HEK293 (cell line): ENCODE measurements at regions not wholly inside any gene's neighbourhood (a gene's known extent, or its start where the extent isn't known, plus 50 kb on each side); places are given as distances from the start of the nearest gene placed in this dataset.
A peak's percentile ranks its signal among the peaks of the same experiment; 100 is the strongest.

Source experiments
- CTCF ChIA-PET: fragments of 350-600 bp; formaldehyde crosslinking; extraction: SDS; loops from one replicate; lab custom pipeline; 2021; ENCODE audit warnings: antibody characterized with exemption; lab: Yijun Ruan, JAX
- POLR2A ChIA-PET: fragments of 300-600 bp; formaldehyde crosslinking; extraction: SDS; loops from one replicate; lab custom pipeline; 2020; ENCODE audit warnings: antibody characterized with exemption, inconsistent platforms; lab: Yijun Ruan, JAX
- H3K27ac ChIP-seq: fragments of 200-500 bp; sonication (Bioruptor generic); 2 replicates; pipeline ENCODE4 v1.5.1; 2014; ENCODE audit warnings: low read depth, low read length, control low read depth, inconsistent platforms; ENCODE audit errors: extremely low read depth
- H3K36me3 ChIP-seq, 2 experiments: fragments of 200-500 bp in 1 of 2; sonication (Bioruptor generic) in 1 of 2; 1 replicate in 1 of 2; 2 replicates in 1 of 2; pipeline ENCODE4 v1.5.1; 2014 to 2017; ENCODE audit warnings: inconsistent platforms in 2 of 2, low read length in 2 of 2; ENCODE audit not compliant: control insufficient read depth in 2 of 2, insufficient read depth in 1 of 2
- H3K4me1 ChIP-seq: fragments of 200-500 bp; sonication (Bioruptor generic); 2 replicates; pipeline ENCODE4 v1.5.1; 2014; ENCODE audit warnings: mild to moderate bottlenecking, low read length, inconsistent platforms; ENCODE audit not compliant: control insufficient read depth, insufficient read depth
- H3K4me3 ChIP-seq: 2 replicates; pipeline ENCODE4 v1.5.1; 2011; ENCODE audit warnings: low read depth, mild to moderate bottlenecking, control low read depth, low read length, moderate library complexity
- H3K9me3 ChIP-seq: fragments of 200-500 bp; sonication (Bioruptor generic); 2 replicates; pipeline ENCODE4 v1.5.1; 2014; ENCODE audit warnings: low read depth, low read length, inconsistent platforms; ENCODE audit not compliant: control insufficient read depth, insufficient read depth
- IKZF3 ChIP-seq: fragments of 450-650 bp; IDR thresholded peaks from 2 replicates; pipeline ENCODE4 v1.5.0; 2018; ENCODE audit warnings: missing biosample characterization, mild to moderate bottlenecking, missing genetic modification characterization, moderate library complexity
- PRDM10 ChIP-seq: fragments of 450-650 bp; formaldehyde crosslinking; IDR thresholded peaks from 2 replicates; pipeline ENCODE4 v1.5.1; 2016; ENCODE audit warnings: missing biosample characterization, missing genetic modification characterization
- REPIN1 ChIP-seq: fragments of 450-650 bp; formaldehyde crosslinking; IDR thresholded peaks from 2 replicates; pipeline ENCODE4 v1.5.1; 2017; ENCODE audit warnings: missing biosample characterization, missing genetic modification characterization, low read depth
- SP2 ChIP-seq: fragments of 450-650 bp; formaldehyde crosslinking; IDR thresholded peaks from 2 replicates; pipeline ENCODE4 v1.5.1; 2016; ENCODE audit warnings: missing biosample characterization, missing genetic modification characterization
- WT1 ChIP-seq: fragments of 450-650 bp; formaldehyde crosslinking; IDR thresholded peaks from 2 replicates; pipeline ENCODE4 v1.5.1; 2016; ENCODE audit warnings: missing biosample characterization, missing genetic modification characterization
- ZBTB48 ChIP-seq: fragments of 450-650 bp; formaldehyde crosslinking; IDR thresholded peaks from 2 replicates; pipeline ENCODE4 v1.5.1; 2016; ENCODE audit warnings: missing biosample characterization, missing genetic modification characterization
- ZBTB8A ChIP-seq: fragments of 450-650 bp; formaldehyde crosslinking; IDR thresholded peaks from 2 replicates; pipeline ENCODE4 v1.5.1; 2016; ENCODE audit warnings: missing biosample characterization, missing genetic modification characterization
- ZEB2 ChIP-seq: fragments of 450-650 bp; formaldehyde crosslinking; IDR thresholded peaks from 2 replicates; pipeline ENCODE4 v1.5.1; 2016; ENCODE audit warnings: missing biosample characterization, missing genetic modification characterization
- ZFHX2 ChIP-seq: fragments of 450-650 bp; formaldehyde crosslinking; conservative IDR thresholded peaks from 2 replicates; pipeline ENCODE4 v1.5.1; 2016; ENCODE audit warnings: missing biosample characterization, missing genetic modification characterization
- ZNF114 ChIP-seq: fragments of 450-650 bp; formaldehyde crosslinking; IDR thresholded peaks from 2 replicates; pipeline ENCODE4 v1.5.0; 2017; ENCODE audit warnings: missing biosample characterization, missing genetic modification characterization
- ZNF398 ChIP-seq: fragments of 450-650 bp; formaldehyde crosslinking; IDR thresholded peaks from 2 replicates; pipeline ENCODE4 v1.5.1; 2017; ENCODE audit warnings: missing biosample characterization, missing genetic modification characterization
- ZNF433 ChIP-seq: fragments of 450-650 bp; formaldehyde crosslinking; IDR thresholded peaks from 2 replicates; pipeline ENCODE4 v1.5.1; 2016; ENCODE audit warnings: missing biosample characterization, missing genetic modification characterization, low read depth
- ZNF561 ChIP-seq: fragments of 450-650 bp; IDR thresholded peaks from 2 replicates; pipeline ENCODE4 v1.5.1; 2018; ENCODE audit warnings: missing biosample characterization, missing genetic modification characterization, borderline replicate concordance
- ZNF596 ChIP-seq: fragments of 450-650 bp; IDR thresholded peaks from 2 replicates; pipeline ENCODE4 v1.5.0; 2018; ENCODE audit warnings: missing biosample characterization, mild to moderate bottlenecking, missing genetic modification characterization, moderate library complexity
- ZNF624 ChIP-seq: fragments of 450-650 bp; formaldehyde crosslinking; IDR thresholded peaks from 2 replicates; pipeline ENCODE4 v1.5.1; 2017; ENCODE audit warnings: missing biosample characterization, missing genetic modification characterization
- ZNF664 ChIP-seq: fragments of 450-650 bp; formaldehyde crosslinking; IDR thresholded peaks from 2 replicates; pipeline ENCODE4 v1.5.1; 2016; ENCODE audit warnings: missing biosample characterization, missing genetic modification characterization
- ZNF677 ChIP-seq: fragments of 450-650 bp; IDR thresholded peaks from 2 replicates; pipeline ENCODE4 v1.5.0; 2018; ENCODE audit warnings: missing biosample characterization, mild to moderate bottlenecking, missing genetic modification characterization, moderate library complexity
- ZSCAN30 ChIP-seq: fragments of 450-650 bp; IDR thresholded peaks from 2 replicates; pipeline ENCODE4 v1.5.1; 2018; ENCODE audit warnings: missing biosample characterization, mild to moderate bottlenecking, missing genetic modification characterization, moderate library complexity
- TF ChIP-seq, protein P1 (sequence below): fragments of 450-650 bp; formaldehyde crosslinking; IDR thresholded peaks from 2 replicates; pipeline ENCODE4 v1.5.1; 2016; ENCODE audit warnings: missing biosample characterization, missing genetic modification characterization
- TF ChIP-seq, protein P2 (sequence below): fragments of 450-650 bp; formaldehyde crosslinking; IDR thresholded peaks from 2 replicates; pipeline ENCODE4 v1.5.1; 2017; ENCODE audit warnings: missing biosample characterization, missing genetic modification characterization
- TF ChIP-seq, protein P3 (sequence below): fragments of 450-650 bp; formaldehyde crosslinking; optimal IDR thresholded peaks from 2 replicates; pipeline ENCODE3; 2016; ENCODE audit warnings: missing biosample characterization, mild to moderate bottlenecking, missing genetic modification characterization
- TF ChIP-seq, protein P4 (sequence below): fragments of 450-650 bp; IDR thresholded peaks from 2 replicates; pipeline ENCODE4 v1.5.1; 2018; ENCODE audit warnings: missing biosample characterization, missing genetic modification characterization

DNA sequence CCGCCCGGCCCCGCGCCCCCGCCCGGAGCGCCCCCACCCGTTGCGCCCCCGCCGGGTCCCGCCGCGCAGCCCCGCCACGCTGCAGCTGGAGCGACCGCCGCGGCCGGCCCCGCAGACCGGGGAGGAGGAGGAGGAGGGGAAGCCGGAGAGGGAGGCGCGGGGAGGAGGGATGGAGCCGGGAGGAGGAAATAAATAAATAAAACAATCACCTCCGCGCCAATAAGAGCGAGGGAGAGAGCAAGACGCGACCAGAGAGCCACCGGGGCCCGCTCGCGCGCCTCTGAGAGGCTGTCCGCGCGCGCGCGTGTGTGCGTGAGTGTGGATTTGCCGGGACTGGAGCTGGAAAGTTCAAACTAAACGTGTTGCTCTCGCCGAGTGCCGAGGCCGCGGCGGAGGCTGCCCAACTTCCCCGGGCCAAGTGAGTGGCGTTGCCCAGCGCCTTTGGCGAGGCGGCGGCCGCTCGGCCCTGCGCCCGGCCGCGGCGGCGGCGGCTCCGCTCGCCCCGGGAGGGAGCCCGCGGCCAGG is 2184.4 kb upstream of the TENM3 start:
- CTCF ChIA-PET = no interaction called here
- Histone ChIP-seq H3K9me3 (no peaks in the 10 kb centered on the region), H3K4me1 (peaks cover 12% of the 10 kb centered on the region), H3K27ac (peak overlapping the region; percentile 83; the same call in 1 of the 2 replicates), H3K36me3 (no peaks in the 10 kb centered on the region), H3K4me3 (peak overlapping the region; percentile 76)
- POLR2A ChIA-PET = no interaction called here
- TF ChIP-seq ZNF596 (tag by site-specific recombination) (peak; percentile 91), ZNF664 (tag by site-specific recombination) (no peak), ZNF114 (tag by site-specific recombination) (no peak), ZSCAN30 (tag by site-specific recombination) (peak; percentile 37; the same call in 1 of the 2 replicates), ZNF624 (tag by site-specific recombination) (no peak), ZBTB48 (tag by site-specific recombination) (no peak), ZNF677 (no peak), WT1 (0 out of 2 replicates have a peak, but pooled peaks have one; percentile 12), ZFHX2 (tag by site-specific recombination) (no peak), ZNF561 (tag by site-specific recombination) (0 out of 2 replicates have a peak, but pooled peaks have one; percentile 16), SP2 (tag by site-specific recombination) (peak; percentile 43), ZNF433 (tag by site-specific recombination) (no peak), ZNF398 (tag by site-specific recombination) (peak; percentile 53; the same call in 1 of the 2 replicates), IKZF3 (tag by site-specific recombination) (no peak), ZBTB8A (tag by site-specific recombination) (peak; percentile 31; the same call in 1 of the 2 replicates), PRDM10 (tag by site-specific recombination) (peak; percentile 27; the same call in 1 of the 2 replicates), REPIN1 (tag by site-specific recombination) (no peak), ZEB2 (0 out of 2 replicates have a peak, but pooled peaks have one; percentile 17)
- TF ChIP-seq, protein P1, sequence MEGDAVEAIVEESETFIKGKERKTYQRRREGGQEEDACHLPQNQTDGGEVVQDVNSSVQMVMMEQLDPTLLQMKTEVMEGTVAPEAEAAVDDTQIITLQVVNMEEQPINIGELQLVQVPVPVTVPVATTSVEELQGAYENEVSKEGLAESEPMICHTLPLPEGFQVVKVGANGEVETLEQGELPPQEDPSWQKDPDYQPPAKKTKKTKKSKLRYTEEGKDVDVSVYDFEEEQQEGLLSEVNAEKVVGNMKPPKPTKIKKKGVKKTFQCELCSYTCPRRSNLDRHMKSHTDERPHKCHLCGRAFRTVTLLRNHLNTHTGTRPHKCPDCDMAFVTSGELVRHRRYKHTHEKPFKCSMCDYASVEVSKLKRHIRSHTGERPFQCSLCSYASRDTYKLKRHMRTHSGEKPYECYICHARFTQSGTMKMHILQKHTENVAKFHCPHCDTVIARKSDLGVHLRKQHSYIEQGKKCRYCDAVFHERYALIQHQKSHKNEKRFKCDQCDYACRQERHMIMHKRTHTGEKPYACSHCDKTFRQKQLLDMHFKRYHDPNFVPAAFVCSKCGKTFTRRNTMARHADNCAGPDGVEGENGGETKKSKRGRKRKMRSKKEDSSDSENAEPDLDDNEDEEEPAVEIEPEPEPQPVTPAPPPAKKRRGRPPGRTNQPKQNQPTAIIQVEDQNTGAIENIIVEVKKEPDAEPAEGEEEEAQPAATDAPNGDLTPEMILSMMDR (tag by site-specific recombination) = peak; percentile 5; the same call in 1 of the 2 replicates
- TF ChIP-seq, protein P2, sequence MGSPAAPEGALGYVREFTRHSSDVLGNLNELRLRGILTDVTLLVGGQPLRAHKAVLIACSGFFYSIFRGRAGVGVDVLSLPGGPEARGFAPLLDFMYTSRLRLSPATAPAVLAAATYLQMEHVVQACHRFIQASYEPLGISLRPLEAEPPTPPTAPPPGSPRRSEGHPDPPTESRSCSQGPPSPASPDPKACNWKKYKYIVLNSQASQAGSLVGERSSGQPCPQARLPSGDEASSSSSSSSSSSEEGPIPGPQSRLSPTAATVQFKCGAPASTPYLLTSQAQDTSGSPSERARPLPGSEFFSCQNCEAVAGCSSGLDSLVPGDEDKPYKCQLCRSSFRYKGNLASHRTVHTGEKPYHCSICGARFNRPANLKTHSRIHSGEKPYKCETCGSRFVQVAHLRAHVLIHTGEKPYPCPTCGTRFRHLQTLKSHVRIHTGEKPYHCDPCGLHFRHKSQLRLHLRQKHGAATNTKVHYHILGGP (tag by site-specific recombination) = no peak
- TF ChIP-seq, protein P3, sequence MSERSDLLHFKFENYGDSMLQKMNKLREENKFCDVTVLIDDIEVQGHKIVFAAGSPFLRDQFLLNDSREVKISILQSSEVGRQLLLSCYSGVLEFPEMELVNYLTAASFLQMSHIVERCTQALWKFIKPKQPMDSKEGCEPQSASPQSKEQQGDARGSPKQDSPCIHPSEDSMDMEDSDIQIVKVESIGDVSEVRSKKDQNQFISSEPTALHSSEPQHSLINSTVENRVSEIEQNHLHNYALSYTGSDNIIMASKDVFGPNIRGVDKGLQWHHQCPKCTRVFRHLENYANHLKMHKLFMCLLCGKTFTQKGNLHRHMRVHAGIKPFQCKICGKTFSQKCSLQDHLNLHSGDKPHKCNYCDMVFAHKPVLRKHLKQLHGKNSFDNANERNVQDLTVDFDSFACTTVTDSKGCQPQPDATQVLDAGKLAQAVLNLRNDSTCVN (tag by site-specific recombination) = peak; percentile 81
- TF ChIP-seq, protein P4, sequence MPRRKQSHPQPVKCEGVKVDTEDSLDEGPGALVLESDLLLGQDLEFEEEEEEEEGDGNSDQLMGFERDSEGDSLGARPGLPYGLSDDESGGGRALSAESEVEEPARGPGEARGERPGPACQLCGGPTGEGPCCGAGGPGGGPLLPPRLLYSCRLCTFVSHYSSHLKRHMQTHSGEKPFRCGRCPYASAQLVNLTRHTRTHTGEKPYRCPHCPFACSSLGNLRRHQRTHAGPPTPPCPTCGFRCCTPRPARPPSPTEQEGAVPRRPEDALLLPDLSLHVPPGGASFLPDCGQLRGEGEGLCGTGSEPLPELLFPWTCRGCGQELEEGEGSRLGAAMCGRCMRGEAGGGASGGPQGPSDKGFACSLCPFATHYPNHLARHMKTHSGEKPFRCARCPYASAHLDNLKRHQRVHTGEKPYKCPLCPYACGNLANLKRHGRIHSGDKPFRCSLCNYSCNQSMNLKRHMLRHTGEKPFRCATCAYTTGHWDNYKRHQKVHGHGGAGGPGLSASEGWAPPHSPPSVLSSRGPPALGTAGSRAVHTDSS = peak; percentile 24; the same call in 1 of the 2 replicates
